Gastroesophageal sphincter (tissue), 3 donors: ENCODE measurements at regions not wholly inside any gene's neighbourhood (a gene's known extent, or its start where the extent isn't known, plus 50 kb on each side); places are given as distances from the start of the nearest gene placed in this dataset.

Source experiments
- CTCF ChIP-seq, 4 experiments: fragments of 200-600 bp in 2 of 4; fragments of 450-650 bp in 2 of 4; sonication (generic) in 1 of 4; IDR thresholded peaks; one replicate each; pipeline ENCODE4 v1.5.1; 2017 to 2019; ENCODE audit warnings: antibody characterized with exemption in 4 of 4, mild to moderate bottlenecking in 2 of 4, moderate library complexity in 2 of 4
- POLR2A ChIP-seq, 2 donors: fragments of 450-650 bp; IDR thresholded peaks; one replicate each; pipeline ENCODE4 v1.6.1; 2017; ENCODE audit warnings: antibody characterized with exemption in 2 of 2, mild to moderate bottlenecking in 2 of 2, moderate library complexity in 1 of 2
- POLR2AphosphoS5 ChIP-seq: sonication (generic); formaldehyde crosslinking; IDR thresholded peaks from one replicate; pipeline ENCODE4 v1.6.1; 2017; ENCODE audit warnings: antibody characterized with exemption

DNA sequence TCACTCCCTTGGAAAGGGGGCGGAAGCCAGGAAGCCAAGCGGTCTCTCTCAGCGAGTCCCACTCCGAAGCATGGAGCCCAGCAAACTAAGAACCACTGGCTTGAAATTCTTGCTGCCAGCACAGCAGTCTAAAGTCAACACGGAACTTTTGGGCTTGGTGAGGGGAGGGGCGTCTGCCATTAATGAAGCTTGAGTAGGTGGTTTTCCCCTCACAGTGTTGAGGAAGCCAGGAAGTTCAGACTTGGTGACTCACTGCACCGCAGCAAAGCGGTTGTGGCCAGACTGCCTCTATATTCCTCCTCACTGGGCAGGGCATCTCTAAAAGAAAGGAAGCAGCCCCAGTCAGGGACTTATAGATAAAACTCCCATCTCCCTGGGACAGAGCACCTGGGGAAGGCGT lies 665.4 kb upstream of the CBLB start:
- no peak for TF ChIP-seq CTCF (IDR thresholded peaks at IDR 0.05)
- TF ChIP-seq POLR2A (IDR thresholded peaks at IDR 0.05) = no peak
- TF ChIP-seq POLR2AphosphoS5 = no peak
